ENCODE measurements at regions not wholly inside any gene's neighbourhood (a gene's known extent, or its start where the extent isn't known, plus 50 kb on each side); places are given as distances from the start of the nearest gene placed in this dataset.

GRCh38 chr3:6447166-6447801 is 413.6 kb upstream of the GRM7 start:
- Mint-ChIP-seq H3K4me1 (ENCODE audit: low read depth, unreplicated experiment) (peaks cover 18% of the 10 kb centered on the region), H3K4me3 (ENCODE audit: unreplicated experiment) (no peak overlapping the region), H3K36me3 (ENCODE audit: low read depth, unreplicated experiment) (no peaks in the 10 kb centered on the region), H3K27me3 (ENCODE audit: low read depth, unreplicated experiment) (no peaks in the 10 kb centered on the region), H3K27ac (ENCODE audit: unreplicated experiment) (no peak overlapping the region), H3K9me3 (ENCODE audit: unreplicated experiment) (no peaks in the 10 kb centered on the region)
- TF ChIP-seq EZH2 (IDR thresholded peaks at IDR 0.05; ENCODE audit: insufficient read depth, low read length): no peak
- no peak for TF ChIP-seq CTCF (IDR thresholded peaks at IDR 0.05; ENCODE audit: insufficient read depth, low read depth, low read length)
- no peak for FAIRE-seq
- no peak overlapping the region for H3K9ac ChIP-seq (ENCODE audit: low read length)
- H3K9me3 ChIP-seq (ENCODE audit: insufficient read depth, low read depth, low read length): no peaks in the 10 kb centered on the region
- no peak overlapping the region for H3K4me2 ChIP-seq (ENCODE audit: low read length)
- no peak for DNase-seq (ENCODE audit: low read depth)
- H3K27me3 ChIP-seq (ENCODE audit: insufficient read depth, low read length): no peaks in the 10 kb centered on the region
- no peak overlapping the region for H3K4me3 ChIP-seq (ENCODE audit: insufficient read depth, low read depth, low read length)
- no peak overlapping the region for H3K27ac ChIP-seq (ENCODE audit: low read depth, low read length)
- H3K36me3 ChIP-seq (ENCODE audit: insufficient read depth, low read length): no peaks in the 10 kb centered on the region
- H4K20me1 ChIP-seq (ENCODE audit: insufficient read depth, low read length): no peaks in the 10 kb centered on the region
- no peaks in the 10 kb centered on the region for H3K4me1 ChIP-seq (ENCODE audit: insufficient read depth, low read length)
- H3K79me2 ChIP-seq (ENCODE audit: insufficient read depth, low read length): no peaks in the 10 kb centered on the region
- no peak overlapping the region for H2AFZ ChIP-seq (ENCODE audit: low read depth, low read length)

- no peak for TF ChIP-seq CTCF (IDR thresholded peaks at IDR 0.05; ENCODE audit: insufficient read depth, low read depth, low read length)
- TF ChIP-seq EZH2 (IDR thresholded peaks at IDR 0.05; ENCODE audit: insufficient read depth, low read length): no peak
- H3K27ac Mint-ChIP-seq (ENCODE audit: unreplicated experiment): no peak overlapping the region
Observed at GRCh38 chr3:6448011-6448410, 412.9 kb upstream of the GRM7 start.

GRCh38 chr3:6449099-6449498 is 411.8 kb upstream of the GRM7 start:
- Mint-ChIP-seq H3K4me3 (ENCODE audit: unreplicated experiment) (no peak overlapping the region), H3K4me1 (ENCODE audit: low read depth, unreplicated experiment) (peaks cover 18% of the 10 kb centered on the region), H3K27me3 (ENCODE audit: low read depth, unreplicated experiment) (no peaks in the 10 kb centered on the region), H3K36me3 (ENCODE audit: low read depth, unreplicated experiment) (no peaks in the 10 kb centered on the region), H3K27ac (ENCODE audit: unreplicated experiment) (no peak overlapping the region), H3K9me3 (ENCODE audit: unreplicated experiment) (no peaks in the 10 kb centered on the region)
- Histone ChIP-seq H2AFZ (ENCODE audit: low read depth, low read length) (no peak overlapping the region), H3K4me3 (ENCODE audit: insufficient read depth, low read depth, low read length) (no peak overlapping the region), H3K4me2 (ENCODE audit: low read length) (no peak overlapping the region), H4K20me1 (ENCODE audit: insufficient read depth, low read length) (no peaks in the 10 kb centered on the region), H3K9ac (ENCODE audit: low read length) (no peak overlapping the region), H3K4me1 (ENCODE audit: insufficient read depth, low read length) (no peaks in the 10 kb centered on the region), H3K27ac (ENCODE audit: low read depth, low read length) (no peak overlapping the region), H3K79me2 (ENCODE audit: insufficient read depth, low read length) (no peaks in the 10 kb centered on the region), H3K9me3 (ENCODE audit: insufficient read depth, low read depth, low read length) (no peaks in the 10 kb centered on the region), H3K27me3 (ENCODE audit: insufficient read depth, low read length) (no peaks in the 10 kb centered on the region), H3K36me3 (ENCODE audit: insufficient read depth, low read length) (no peaks in the 10 kb centered on the region)
- DNase-seq (ENCODE audit: low read depth): no peak
- TF ChIP-seq EZH2 (IDR thresholded peaks at IDR 0.05; ENCODE audit: insufficient read depth, low read length) (no peak), CTCF (IDR thresholded peaks at IDR 0.05; ENCODE audit: insufficient read depth, low read depth, low read length) (no peak)
- FAIRE-seq: no peak

More at GRCh38 chr3:6448011-6448410, 412.9 kb upstream of the GRM7 start:
- H3K4me2 ChIP-seq (ENCODE audit: low read length): no peak overlapping the region
- H3K9me3 ChIP-seq (ENCODE audit: insufficient read depth, low read depth, low read length): no peaks in the 10 kb centered on the region
- Mint-ChIP-seq H3K4me3 (ENCODE audit: unreplicated experiment) (no peak overlapping the region), H3K27me3 (ENCODE audit: low read depth, unreplicated experiment) (no peaks in the 10 kb centered on the region), H3K9me3 (ENCODE audit: unreplicated experiment) (no peaks in the 10 kb centered on the region), H3K4me1 (ENCODE audit: low read depth, unreplicated experiment) (peaks cover 18% of the 10 kb centered on the region), H3K36me3 (ENCODE audit: low read depth, unreplicated experiment) (no peaks in the 10 kb centered on the region)
- DNase-seq (ENCODE audit: low read depth): no peak
- no peak overlapping the region for H3K4me3 ChIP-seq (ENCODE audit: insufficient read depth, low read depth, low read length)
- no peaks in the 10 kb centered on the region for H3K79me2 ChIP-seq (ENCODE audit: insufficient read depth, low read length)
- H3K4me1 ChIP-seq (ENCODE audit: insufficient read depth, low read length): no peaks in the 10 kb centered on the region
- H3K9ac ChIP-seq (ENCODE audit: low read length): no peak overlapping the region
- no peak overlapping the region for H3K27ac ChIP-seq (ENCODE audit: low read depth, low read length)
- H3K36me3 ChIP-seq (ENCODE audit: insufficient read depth, low read length): no peaks in the 10 kb centered on the region
- H2AFZ ChIP-seq (ENCODE audit: low read depth, low read length): no peak overlapping the region
- no peak for FAIRE-seq
- no peaks in the 10 kb centered on the region for H4K20me1 ChIP-seq (ENCODE audit: insufficient read depth, low read length)
- H3K27me3 ChIP-seq (ENCODE audit: insufficient read depth, low read length): no peaks in the 10 kb centered on the region
